Endodermal cell (in vitro differentiated cells): ENCODE measurements at regions not wholly inside any gene's neighbourhood (a gene's known extent, or its start where the extent isn't known, plus 50 kb on each side); places are given as distances from the start of the nearest gene placed in this dataset.

Experiments
- DNase-seq: peaks from one replicate; pipeline ENCODE4 v3.0.0-alpha.2; 2017
- H3K27ac ChIP-seq: 2 replicates; pipeline ENCODE4 v1.5.1; 2013; ENCODE audit warnings: mild to moderate bottlenecking, low read depth, low read length, moderate library complexity
- H3K27me3 ChIP-seq: 2 replicates; pipeline ENCODE4 v1.6.1; 2013; ENCODE audit warnings: mild to moderate bottlenecking, low read length, moderate library complexity; ENCODE audit not compliant: insufficient read depth, control insufficient read depth, poor library complexity, severe bottlenecking
- H3K36me3 ChIP-seq: 2 replicates; pipeline ENCODE4 v1.7.0; 2013; ENCODE audit warnings: mild to moderate bottlenecking, low read length, moderate library complexity; ENCODE audit not compliant: control insufficient read depth, insufficient read depth
- H3K4me1 ChIP-seq: one replicate; pipeline ENCODE4 v1.7.0; 2013; ENCODE audit warnings: low read length; ENCODE audit not compliant: control insufficient read depth, insufficient read depth
- H3K4me3 ChIP-seq: 2 replicates; pipeline ENCODE4 v1.5.1; 2013; ENCODE audit warnings: mild to moderate bottlenecking, low read length, moderate library complexity
- H3K9ac ChIP-seq: 2 replicates; pipeline ENCODE4 v1.6.1; 2013; ENCODE audit warnings: mild to moderate bottlenecking, low read length, moderate library complexity; ENCODE audit not compliant: poor library complexity, severe bottlenecking; ENCODE audit errors: extremely low read depth
- H3K9me3 ChIP-seq: 2 replicates; pipeline ENCODE4 v1.6.1; 2013; ENCODE audit warnings: mild to moderate bottlenecking, low read length, moderate library complexity; ENCODE audit not compliant: control insufficient read depth
- H3K27ac Mint-ChIP-seq: 2 replicates; pipeline ENCODE4 v1.8.0; 2020; ENCODE audit warnings: mixed read lengths
- H3K27me3 Mint-ChIP-seq: 2 replicates; pipeline ENCODE4 v1.8.0; 2021; ENCODE audit warnings: mild to moderate bottlenecking, mixed read lengths; ENCODE audit not compliant: insufficient read depth
- H3K36me3 Mint-ChIP-seq: 2 replicates; pipeline ENCODE4 v1.8.0; 2020; ENCODE audit warnings: low read depth, mixed read lengths
- H3K4me1 Mint-ChIP-seq: 2 replicates; pipeline ENCODE4 v1.8.0; 2020; ENCODE audit warnings: mixed read lengths
- H3K4me3 Mint-ChIP-seq: 2 replicates; pipeline ENCODE4 v1.8.0; 2020; ENCODE audit warnings: mild to moderate bottlenecking, moderate library complexity, mixed read lengths
- H3K9me3 Mint-ChIP-seq: 2 replicates; pipeline ENCODE4 v1.8.0; 2020; ENCODE audit warnings: mild to moderate bottlenecking, mixed read lengths
- WGBS, 2 experiments: methylation state at CpG; one replicate each; pipeline versions ENCODE4 v1.1.5 to v1.1.7; 2013; ENCODE audit warnings: missing lambda C conversion rate in 2 of 2, mixed read lengths in 1 of 2; ENCODE audit not compliant: insufficient coverage in 1 of 2, insufficient read length in 1 of 2; 5-methylcytosine and 5-hydroxymethylcytosine counted together
- TF ChIP-seq, protein P1 (sequence below): fragments of 200-600 bp; sonication (generic); conservative IDR thresholded peaks from 2 replicates; pipeline ENCODE4 v1.5.0; 2021; ENCODE audit warnings: antibody characterized with exemption, mild to moderate bottlenecking

GRCh38 chr9:79387101-79387835 is 184.5 kb upstream of the TLE4 start:
- H3K27me3 Mint-ChIP-seq: no peaks in the 10 kb centered on the region
- H3K27ac Mint-ChIP-seq: no peak overlapping the region
- Histone ChIP-seq H3K9ac (no peak overlapping the region), H3K4me1 (no peaks in the 10 kb centered on the region), H3K27me3 (no peaks in the 10 kb centered on the region), H3K36me3 (no peaks in the 10 kb centered on the region), H3K27ac (no peak overlapping the region), H3K4me3 (no peak overlapping the region), H3K9me3 (no peaks in the 10 kb centered on the region)
- H3K4me3 Mint-ChIP-seq: no peak overlapping the region
- TF ChIP-seq, protein P1, sequence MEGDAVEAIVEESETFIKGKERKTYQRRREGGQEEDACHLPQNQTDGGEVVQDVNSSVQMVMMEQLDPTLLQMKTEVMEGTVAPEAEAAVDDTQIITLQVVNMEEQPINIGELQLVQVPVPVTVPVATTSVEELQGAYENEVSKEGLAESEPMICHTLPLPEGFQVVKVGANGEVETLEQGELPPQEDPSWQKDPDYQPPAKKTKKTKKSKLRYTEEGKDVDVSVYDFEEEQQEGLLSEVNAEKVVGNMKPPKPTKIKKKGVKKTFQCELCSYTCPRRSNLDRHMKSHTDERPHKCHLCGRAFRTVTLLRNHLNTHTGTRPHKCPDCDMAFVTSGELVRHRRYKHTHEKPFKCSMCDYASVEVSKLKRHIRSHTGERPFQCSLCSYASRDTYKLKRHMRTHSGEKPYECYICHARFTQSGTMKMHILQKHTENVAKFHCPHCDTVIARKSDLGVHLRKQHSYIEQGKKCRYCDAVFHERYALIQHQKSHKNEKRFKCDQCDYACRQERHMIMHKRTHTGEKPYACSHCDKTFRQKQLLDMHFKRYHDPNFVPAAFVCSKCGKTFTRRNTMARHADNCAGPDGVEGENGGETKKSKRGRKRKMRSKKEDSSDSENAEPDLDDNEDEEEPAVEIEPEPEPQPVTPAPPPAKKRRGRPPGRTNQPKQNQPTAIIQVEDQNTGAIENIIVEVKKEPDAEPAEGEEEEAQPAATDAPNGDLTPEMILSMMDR: no peak
- H3K36me3 Mint-ChIP-seq: no peaks in the 10 kb centered on the region
- peaks cover 7% of the 10 kb centered on the region for H3K4me1 Mint-ChIP-seq
- H3K9me3 Mint-ChIP-seq: no peaks in the 10 kb centered on the region
- DNase-seq: no peak
- WGBS, 2 experiments: 90 to 96% methylated on average over 3 to 5 of the region's 5 CpGs

DNA sequence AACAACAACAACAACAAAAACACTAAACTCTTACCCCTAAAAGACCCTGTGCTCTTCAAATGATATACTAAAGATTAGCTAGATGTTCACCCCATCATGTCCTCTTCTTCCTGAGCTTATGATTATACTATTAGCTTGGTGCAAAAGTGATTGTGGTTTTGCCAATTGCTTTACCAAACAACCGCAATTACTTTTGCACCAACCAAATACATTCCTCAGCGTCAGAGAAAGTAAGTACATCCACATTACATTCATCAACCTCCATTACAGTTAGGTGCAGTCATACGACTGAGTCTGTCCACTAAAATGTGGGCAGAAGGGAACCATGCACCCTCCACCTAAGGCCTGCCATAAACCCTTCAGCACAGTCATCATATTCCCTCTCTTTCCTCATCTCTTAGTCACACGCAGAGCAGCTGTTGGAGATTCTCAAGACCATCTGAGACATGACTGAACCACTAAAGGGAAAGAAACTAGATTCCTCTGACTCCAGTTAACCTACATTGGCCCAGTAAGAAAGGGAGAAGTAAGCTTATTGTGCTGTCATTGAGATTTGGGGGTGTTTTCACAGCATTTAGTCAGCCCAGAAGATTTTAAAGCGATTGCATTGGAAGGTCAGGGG is 181.6 kb upstream of the TLE4 start:
- no peak overlapping the region for H3K27ac ChIP-seq
- no peaks in the 10 kb centered on the region for H3K9me3 ChIP-seq
- no peak overlapping the region for H3K4me3 Mint-ChIP-seq
- H3K4me1 ChIP-seq: no peaks in the 10 kb centered on the region
- H3K9me3 Mint-ChIP-seq: no peaks in the 10 kb centered on the region
- 88 to 90% methylated on average over 3 to 5 of the region's 5 CpGs for WGBS, 2 experiments
- DNase-seq: no peak
- H3K9ac ChIP-seq: no peak overlapping the region
- H3K27me3 Mint-ChIP-seq: peaks cover 11% of the 10 kb centered on the region
- H3K36me3 Mint-ChIP-seq: no peaks in the 10 kb centered on the region
- H3K4me1 Mint-ChIP-seq: no peaks in the 10 kb centered on the region
- TF ChIP-seq, protein P1: no peak
- no peak overlapping the region for H3K4me3 ChIP-seq
- H3K36me3 ChIP-seq: no peaks in the 10 kb centered on the region
- no peaks in the 10 kb centered on the region for H3K27me3 ChIP-seq
- H3K27ac Mint-ChIP-seq: no peak overlapping the region

DNA sequence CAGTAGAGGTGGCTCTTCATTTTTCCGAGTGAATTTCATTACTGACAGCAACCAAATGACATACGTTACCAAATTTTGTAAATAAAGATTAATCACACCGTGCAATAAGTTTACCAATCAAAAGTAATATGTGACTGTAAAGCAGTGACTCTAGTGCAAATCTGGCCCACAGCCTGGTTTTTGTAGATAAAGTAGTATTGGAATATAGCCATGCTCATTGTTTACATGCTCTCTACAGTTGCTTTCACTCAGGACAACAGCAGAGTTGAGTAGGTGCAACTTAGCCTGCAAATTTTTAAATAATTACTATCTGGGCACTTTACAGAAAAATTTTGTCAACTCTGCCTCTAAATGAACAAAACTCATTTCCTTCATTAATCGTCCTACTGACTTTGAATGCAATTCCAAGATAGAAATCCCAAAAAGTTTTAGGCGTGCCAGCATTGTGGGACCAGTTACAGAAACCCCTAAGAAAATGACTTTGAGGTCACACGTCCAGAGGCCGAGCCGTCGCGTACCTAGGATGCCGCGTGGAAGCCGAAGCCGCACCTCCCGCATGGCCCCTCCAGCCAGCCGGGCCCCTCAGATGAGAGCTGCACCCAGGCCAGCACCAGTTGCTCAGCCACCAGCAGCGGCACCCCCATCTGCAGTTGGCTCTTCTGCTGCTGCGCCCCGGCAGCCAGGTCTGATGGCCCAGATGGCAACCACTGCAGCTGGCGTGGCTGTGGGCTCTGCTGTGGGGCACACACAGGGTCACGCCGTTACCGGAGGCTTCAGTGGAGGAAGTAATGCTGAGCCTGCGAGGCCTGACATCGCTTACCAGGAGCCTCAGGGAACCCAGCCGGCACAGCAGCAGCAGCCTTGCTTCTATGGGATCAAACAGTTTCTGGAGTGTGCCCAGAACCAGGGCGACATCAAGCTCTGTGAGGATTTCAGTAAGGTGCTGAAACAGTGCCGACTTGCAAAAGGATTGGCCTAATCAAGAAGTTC is 180.7 kb upstream of the TLE4 start:
- TF ChIP-seq, protein P1: no peak

More for the DNA sequence above, 180.7 kb upstream of the TLE4 start:
- H3K36me3 ChIP-seq: no peaks in the 10 kb centered on the region
- Mint-ChIP-seq H3K27me3 (peaks cover 11% of the 10 kb centered on the region), H3K9me3 (no peaks in the 10 kb centered on the region), H3K27ac (no peak overlapping the region), H3K36me3 (no peaks in the 10 kb centered on the region), H3K4me3 (no peak overlapping the region), H3K4me1 (peaks cover 4% of the 10 kb centered on the region)
- DNase-seq: peak; percentile 42
- no peak overlapping the region for H3K4me3 ChIP-seq
- H3K9me3 ChIP-seq: no peaks in the 10 kb centered on the region
- no peak overlapping the region for H3K9ac ChIP-seq
- WGBS, 2 experiments: 90 to 92% methylated on average over 20 to 28 of the region's 28 CpGs
- no peaks in the 10 kb centered on the region for H3K27me3 ChIP-seq
- H3K4me1 ChIP-seq: no peaks in the 10 kb centered on the region
- H3K27ac ChIP-seq: no peak overlapping the region
